Liver (tissue), 8 donors: ENCODE measurements at regions not wholly inside any gene's neighbourhood (a gene's known extent, or its start where the extent isn't known, plus 50 kb on each side); places are given as distances from the start of the nearest gene placed in this dataset.

Experiments
- DNase-seq: peaks from one replicate; pipeline ENCODE4 v3.0.0-alpha.2; 2017; ENCODE audit warnings: low spot score
- H3K27ac ChIP-seq, 2 donors: one replicate each; pipeline ENCODE4 v1.7.0; 2013; ENCODE audit warnings: inconsistent platforms in 2 of 2, low read length in 2 of 2, control low read depth in 1 of 2, low read depth in 1 of 2, mild to moderate bottlenecking in 1 of 2
- H3K27me3 ChIP-seq, 4 donors: one replicate each; pipeline versions ENCODE4 v1.6.1 to v1.7.0; 2013; ENCODE audit warnings: low read length in 3 of 4, inconsistent platforms in 1 of 4, mild to moderate bottlenecking in 1 of 4, moderate library complexity in 1 of 4; ENCODE audit not compliant: control insufficient read depth in 4 of 4, insufficient read depth in 4 of 4
- H3K36me3 ChIP-seq, 4 donors: one replicate each; pipeline versions ENCODE4 v1.6.1 to v1.7.0; 2013; ENCODE audit warnings: low read length in 3 of 4, mild to moderate bottlenecking in 3 of 4, low read depth in 1 of 4, moderate library complexity in 1 of 4; ENCODE audit not compliant: control insufficient read depth in 4 of 4, insufficient read depth in 3 of 4
- H3K4me1 ChIP-seq, 4 donors: one replicate each; pipeline versions ENCODE4 v1.6.1 to v1.7.0; 2013; ENCODE audit warnings: low read length in 3 of 4, mild to moderate bottlenecking in 3 of 4, moderate library complexity in 1 of 4; ENCODE audit not compliant: control insufficient read depth in 4 of 4, insufficient read depth in 4 of 4
- H3K4me3 ChIP-seq, 3 donors: one replicate each; pipeline versions ENCODE4 v1.6.1 to v1.7.0; 2013; ENCODE audit warnings: low read length in 3 of 3, control low read depth in 1 of 3, low read depth in 1 of 3, mild to moderate bottlenecking in 1 of 3
- H3K9ac ChIP-seq, 2 donors: one replicate each; pipeline ENCODE4 v1.7.0; 2013; ENCODE audit warnings: low read length in 2 of 2, mild to moderate bottlenecking in 2 of 2, moderate library complexity in 2 of 2, control low read depth in 1 of 2, low read depth in 1 of 2
- H3K9me3 ChIP-seq, 4 donors: one replicate each; pipeline versions ENCODE4 v1.6.1 to v1.7.0; 2013; ENCODE audit warnings: low read length in 3 of 4; ENCODE audit not compliant: control insufficient read depth in 4 of 4
- CTCF ChIP-seq: fragments of 150-350 bp; IDR thresholded peaks from 2 replicates; pipeline ENCODE4 v1.5.1; 2017; ENCODE audit warnings: improper control_type of control experiment, low read depth, low read length; ENCODE audit not compliant: missing input control
- EGR1 ChIP-seq, 2 donors: IDR thresholded peaks; 2 replicates each; pipeline ENCODE4 v1.6.1; 2016 to 2018; ENCODE audit warnings: antibody characterized with exemption in 2 of 2, low read depth in 2 of 2
- FOXA1 ChIP-seq: IDR thresholded peaks from 2 replicates; pipeline ENCODE4 v1.6.1; 2016; ENCODE audit warnings: antibody characterized with exemption
- FOXA2 ChIP-seq: IDR thresholded peaks from 2 replicates; pipeline ENCODE4 v1.6.1; 2016; ENCODE audit warnings: antibody characterized with exemption
- HNF4A ChIP-seq, 2 donors: conservative IDR thresholded peaks; 2 replicates each; pipeline ENCODE4 v1.6.1; 2016; ENCODE audit warnings: antibody characterized with exemption in 2 of 2, mild to moderate bottlenecking in 2 of 2
- JUND ChIP-seq, 2 donors: IDR thresholded peaks; 2 replicates each; pipeline ENCODE4 v1.6.1; 2016; ENCODE audit warnings: antibody characterized with exemption in 2 of 2
- NR2F2 ChIP-seq: IDR thresholded peaks from 2 replicates; pipeline ENCODE4 v1.6.1; 2016; ENCODE audit warnings: antibody characterized with exemption
- RAD21 ChIP-seq, 2 donors: IDR thresholded peaks; 2 replicates each; pipeline ENCODE4 v1.6.1; 2016; ENCODE audit warnings: antibody characterized with exemption in 2 of 2, mild to moderate bottlenecking in 2 of 2
- TAF1 ChIP-seq: conservative IDR thresholded peaks from 2 replicates; pipeline ENCODE4 v1.6.1; 2016; ENCODE audit warnings: antibody characterized with exemption, mild to moderate bottlenecking
- YY1 ChIP-seq: IDR thresholded peaks from 2 replicates; pipeline ENCODE4 v1.6.1; 2016; ENCODE audit warnings: antibody characterized with exemption, mild to moderate bottlenecking
- ZBTB33 ChIP-seq: IDR thresholded peaks from 2 replicates; pipeline ENCODE4 v1.6.1; 2016; ENCODE audit warnings: antibody characterized with exemption
- WGBS: extraction: QIAGEN DNeasy Blood & Tissue Kit; methylation state at CpG from one replicate; pipeline ENCODE4 v1.1.7; 2013; 5-methylcytosine and 5-hydroxymethylcytosine counted together
- TF ChIP-seq, protein P1 (sequence below): IDR thresholded peaks from 2 replicates; pipeline ENCODE4 v1.6.1; 2016; ENCODE audit warnings: antibody characterized with exemption
- TF ChIP-seq, protein P2 (sequence below): IDR thresholded peaks from 2 replicates; pipeline ENCODE4 v1.6.1; 2016; ENCODE audit warnings: antibody characterized with exemption
- TF ChIP-seq, protein P3 (sequence below): IDR thresholded peaks from 2 replicates; pipeline ENCODE4 v1.6.1; 2016; ENCODE audit warnings: antibody characterized with exemption, mild to moderate bottlenecking
- donor health status: healthy.
- donor health status: healthy.
- donor health status: healthy.
- donor health status: healthy.
- donor health status: healthy.

- TF ChIP-seq, protein P1, sequence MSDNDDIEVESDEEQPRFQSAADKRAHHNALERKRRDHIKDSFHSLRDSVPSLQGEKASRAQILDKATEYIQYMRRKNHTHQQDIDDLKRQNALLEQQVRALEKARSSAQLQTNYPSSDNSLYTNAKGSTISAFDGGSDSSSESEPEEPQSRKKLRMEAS = no peak
- TF ChIP-seq EGR1 (IDR thresholded peaks at IDR 0.05; ENCODE audit: low read depth in 2 of 2) (no peak), HNF4A (conservative IDR thresholded peaks at IDR 0.05) (no peak), FOXA2 (no peak), JUND (IDR thresholded peaks at IDR 0.05) (no peak), YY1 (no peak), FOXA1 (no peak), ZBTB33 (no peak), NR2F2 (no peak), RAD21 (IDR thresholded peaks at IDR 0.05) (no peak), TAF1 (no peak), CTCF (no peak)
- TF ChIP-seq, protein P2, sequence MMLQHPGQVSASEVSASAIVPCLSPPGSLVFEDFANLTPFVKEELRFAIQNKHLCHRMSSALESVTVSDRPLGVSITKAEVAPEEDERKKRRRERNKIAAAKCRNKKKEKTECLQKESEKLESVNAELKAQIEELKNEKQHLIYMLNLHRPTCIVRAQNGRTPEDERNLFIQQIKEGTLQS = no peak
- TF ChIP-seq, protein P3, sequence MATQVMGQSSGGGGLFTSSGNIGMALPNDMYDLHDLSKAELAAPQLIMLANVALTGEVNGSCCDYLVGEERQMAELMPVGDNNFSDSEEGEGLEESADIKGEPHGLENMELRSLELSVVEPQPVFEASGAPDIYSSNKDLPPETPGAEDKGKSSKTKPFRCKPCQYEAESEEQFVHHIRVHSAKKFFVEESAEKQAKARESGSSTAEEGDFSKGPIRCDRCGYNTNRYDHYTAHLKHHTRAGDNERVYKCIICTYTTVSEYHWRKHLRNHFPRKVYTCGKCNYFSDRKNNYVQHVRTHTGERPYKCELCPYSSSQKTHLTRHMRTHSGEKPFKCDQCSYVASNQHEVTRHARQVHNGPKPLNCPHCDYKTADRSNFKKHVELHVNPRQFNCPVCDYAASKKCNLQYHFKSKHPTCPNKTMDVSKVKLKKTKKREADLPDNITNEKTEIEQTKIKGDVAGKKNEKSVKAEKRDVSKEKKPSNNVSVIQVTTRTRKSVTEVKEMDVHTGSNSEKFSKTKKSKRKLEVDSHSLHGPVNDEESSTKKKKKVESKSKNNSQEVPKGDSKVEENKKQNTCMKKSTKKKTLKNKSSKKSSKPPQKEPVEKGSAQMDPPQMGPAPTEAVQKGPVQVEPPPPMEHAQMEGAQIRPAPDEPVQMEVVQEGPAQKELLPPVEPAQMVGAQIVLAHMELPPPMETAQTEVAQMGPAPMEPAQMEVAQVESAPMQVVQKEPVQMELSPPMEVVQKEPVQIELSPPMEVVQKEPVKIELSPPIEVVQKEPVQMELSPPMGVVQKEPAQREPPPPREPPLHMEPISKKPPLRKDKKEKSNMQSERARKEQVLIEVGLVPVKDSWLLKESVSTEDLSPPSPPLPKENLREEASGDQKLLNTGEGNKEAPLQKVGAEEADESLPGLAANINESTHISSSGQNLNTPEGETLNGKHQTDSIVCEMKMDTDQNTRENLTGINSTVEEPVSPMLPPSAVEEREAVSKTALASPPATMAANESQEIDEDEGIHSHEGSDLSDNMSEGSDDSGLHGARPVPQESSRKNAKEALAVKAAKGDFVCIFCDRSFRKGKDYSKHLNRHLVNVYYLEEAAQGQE = no peak
- Histone ChIP-seq H3K36me3 (no peaks in the 10 kb centered on the region), H3K27ac (no peak overlapping the region), H3K4me1 (no peaks in the 10 kb centered on the region), H3K4me3 (no peak overlapping the region), H3K9me3 (no peaks in the 10 kb centered on the region), H3K27me3 (no peaks in the 10 kb centered on the region), H3K9ac (no peak overlapping the region)
- DNase-seq = no peak
- WGBS = 67% methylated on average over 6 of the region's 6 CpGs
Measured at GRCh38 chr6:21371676-21372171, 221.8 kb upstream of the SOX4 start.
